Panc1 (cell line): ENCODE measurements at regions not wholly inside any gene's neighbourhood (a gene's known extent, or its start where the extent isn't known, plus 50 kb on each side); places are given as distances from the start of the nearest gene placed in this dataset.
"Not testable (repeated sequence)": the region's sequence is repeated elsewhere in the genome, so short reads cannot be mapped to it uniquely, and the experiment has no call there.

Experiments used
- ATAC-seq: fragments of 200-7000 bp; cut with Tn5 transposase; 2 replicates; pipeline ENCODE4 v1.9.1; 2020; ENCODE audit warnings: mild to moderate bottlenecking, moderate library complexity
- BruUV-seq: library from RNA; stranded (reverse); fragments of 400-500 nt; replicated peaks from 2 replicates; lab custom pipeline; 2021; lab: Mats Ljungman, UMichigan
- CTCF ChIA-PET: fragments of 300-600 bp; sonication (Branson Sonifier 250); formaldehyde crosslinking; loops from one replicate; lab custom pipeline; 2022; ENCODE audit warnings: antibody characterized with exemption; lab: Charles Lee
- POLR2A ChIA-PET: fragments of 300-600 bp; sonication (Branson Sonifier 250); formaldehyde crosslinking; loops from one replicate; lab custom pipeline; 2022; ENCODE audit warnings: antibody characterized with exemption; lab: Charles Lee
- DNase-seq: peaks from one replicate; pipeline ENCODE4 v3.0.0-alpha.2; 2010; ENCODE audit warnings: low read depth, low spot score
- H3K27ac ChIP-seq: 2 replicates; pipeline ENCODE4 v1.5.1; 2011; ENCODE audit warnings: mild to moderate bottlenecking, low read length, inconsistent platforms
- H3K27me3 ChIP-seq: fragments of 200-500 bp; sonication (Bioruptor generic); 2 replicates; pipeline ENCODE4 v1.6.0; 2014; ENCODE audit warnings: low read length, inconsistent platforms; ENCODE audit not compliant: control insufficient read depth, insufficient read depth
- H3K36me3 ChIP-seq: fragments of 200-500 bp; sonication (Bioruptor generic); 2 replicates; pipeline ENCODE4 v1.5.1; 2014; ENCODE audit warnings: inconsistent platforms, mild to moderate bottlenecking, low read length, moderate library complexity; ENCODE audit not compliant: control insufficient read depth, insufficient read depth
- H3K4me1 ChIP-seq: 2 replicates; pipeline ENCODE4 v1.5.1; 2011; ENCODE audit warnings: inconsistent platforms, mild to moderate bottlenecking, low read length, moderate library complexity; ENCODE audit not compliant: control insufficient read depth, insufficient read depth
- H3K4me3 ChIP-seq, 2 experiments: 2 replicates each; pipeline ENCODE4 v1.5.1; 2011 to 2012; ENCODE audit warnings: low read depth in 2 of 2, low read length in 2 of 2, mild to moderate bottlenecking in 2 of 2, inconsistent platforms in 1 of 2, moderate library complexity in 1 of 2
- H3K9me3 ChIP-seq: fragments of 200-500 bp; sonication (Bioruptor generic); 2 replicates; pipeline ENCODE4 v1.5.1; 2014; ENCODE audit warnings: low read depth, mild to moderate bottlenecking, inconsistent platforms, low read length, moderate library complexity; ENCODE audit not compliant: control insufficient read depth, insufficient read depth
- POLR2AphosphoS5 ChIP-seq: IDR thresholded peaks from 2 replicates; pipeline ENCODE4 v1.6.1; 2012; ENCODE audit warnings: mild to moderate bottlenecking, low read depth, low read length, moderate library complexity
- SIN3A ChIP-seq: IDR thresholded peaks from 2 replicates; pipeline ENCODE4 v1.6.1; 2012; ENCODE audit warnings: low read depth, mild to moderate bottlenecking, low read length, moderate library complexity, borderline replicate concordance; ENCODE audit not compliant: insufficient read depth
- TCF7L2 ChIP-seq: IDR thresholded peaks from 2 replicates; pipeline ENCODE4 v1.6.1; 2011; ENCODE audit warnings: mild to moderate bottlenecking, low read depth, low read length, inconsistent platforms
- in situ Hi-C: cut with HindIII; loops from 2 replicates; pipeline ENCODE4 v1.10.0; 2016; ENCODE audit warnings: low sequenced_read_pairs, low pct_unique_long_range_greater_than_20kb
- intact Hi-C: fragments of 100-400 bp; cut with micrococcal nuclease; formaldehyde crosslinking; loops from one replicate; pipeline ENCODE4 v1.10.0; 2022; ENCODE audit not compliant: unreplicated experiment
- TF ChIP-seq, protein P1 (sequence below), 2 experiments: IDR thresholded peaks; 2 replicates each; pipeline ENCODE4 v1.6.1; 2011 to 2012; ENCODE audit warnings: low read depth in 2 of 2, control low read depth in 1 of 2, low read length in 1 of 2, mild to moderate bottlenecking in 1 of 2, moderate library complexity in 1 of 2; ENCODE audit not compliant: insufficient read depth in 1 of 2
- TF ChIP-seq, protein P2 (sequence below): fragments of 450-650 bp; IDR thresholded peaks from 2 replicates; pipeline ENCODE4 v1.5.1; 2017; ENCODE audit warnings: mild to moderate bottlenecking

DNA sequence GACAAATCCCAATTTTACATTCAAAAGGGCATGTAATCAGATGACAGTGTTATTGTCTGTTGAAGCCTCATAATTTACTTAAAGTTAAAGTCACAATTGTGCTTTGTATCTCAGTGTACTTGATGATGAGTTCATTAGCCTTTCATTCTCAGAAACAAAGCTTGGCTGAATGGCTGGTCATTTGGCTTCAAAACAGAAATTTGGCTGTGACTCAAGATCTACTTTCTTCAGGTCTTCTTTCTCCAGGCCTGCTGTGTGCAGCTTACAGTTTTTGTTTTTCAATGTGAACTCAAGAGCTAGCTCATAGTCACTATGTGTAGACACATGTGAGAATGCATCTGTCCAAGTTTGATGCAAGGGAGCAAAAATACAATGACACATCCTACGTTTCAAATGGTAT lies 2003.6 kb upstream of the WWC1 start:
- intact Hi-C loops, result no loop called here

DNA sequence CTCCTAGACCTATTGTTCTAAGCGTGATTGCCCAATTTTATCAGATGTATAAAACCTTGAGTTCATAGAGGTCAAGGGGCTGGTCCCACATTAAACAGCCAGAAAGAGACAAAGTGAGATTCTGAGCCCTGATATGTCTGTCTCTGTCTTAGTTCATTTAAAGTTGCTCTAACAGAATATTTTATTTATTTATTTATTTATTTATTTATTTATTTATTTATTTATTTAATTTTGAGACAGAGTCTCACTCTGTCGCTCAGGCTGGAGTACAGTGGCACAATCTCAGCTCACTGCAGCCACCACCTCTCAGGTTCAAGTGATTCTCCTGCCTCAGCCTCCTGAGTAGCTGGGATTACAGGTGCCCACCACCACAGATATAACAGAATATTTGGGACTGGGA lies 1999.6 kb upstream of the WWC1 start:
- DNase-seq, H3K27ac ChIP-seq, BruUV-seq, H3K4me1 ChIP-seq, H3K9me3 ChIP-seq, in situ Hi-C loops, CTCF ChIA-PET, H3K27me3 ChIP-seq, intact Hi-C loops, ATAC-seq, H3K4me3 ChIP-seq, H3K36me3 ChIP-seq: not testable (repeated sequence)
- POLR2A ChIA-PET, result interaction anchor here (0.6 kb wide), 1 partner anchor 1172 kb away, joined by 5 read pairs; no protein-coding TSS in a partner anchor

More for the DNA sequence above, 2003.6 kb upstream of the WWC1 start:
- no peaks in the 10 kb centered on the region for H3K36me3 ChIP-seq
- H3K4me3 ChIP-seq, result no peak overlapping the region
- ATAC-seq, result no peak
- TF ChIP-seq, protein P1, sequence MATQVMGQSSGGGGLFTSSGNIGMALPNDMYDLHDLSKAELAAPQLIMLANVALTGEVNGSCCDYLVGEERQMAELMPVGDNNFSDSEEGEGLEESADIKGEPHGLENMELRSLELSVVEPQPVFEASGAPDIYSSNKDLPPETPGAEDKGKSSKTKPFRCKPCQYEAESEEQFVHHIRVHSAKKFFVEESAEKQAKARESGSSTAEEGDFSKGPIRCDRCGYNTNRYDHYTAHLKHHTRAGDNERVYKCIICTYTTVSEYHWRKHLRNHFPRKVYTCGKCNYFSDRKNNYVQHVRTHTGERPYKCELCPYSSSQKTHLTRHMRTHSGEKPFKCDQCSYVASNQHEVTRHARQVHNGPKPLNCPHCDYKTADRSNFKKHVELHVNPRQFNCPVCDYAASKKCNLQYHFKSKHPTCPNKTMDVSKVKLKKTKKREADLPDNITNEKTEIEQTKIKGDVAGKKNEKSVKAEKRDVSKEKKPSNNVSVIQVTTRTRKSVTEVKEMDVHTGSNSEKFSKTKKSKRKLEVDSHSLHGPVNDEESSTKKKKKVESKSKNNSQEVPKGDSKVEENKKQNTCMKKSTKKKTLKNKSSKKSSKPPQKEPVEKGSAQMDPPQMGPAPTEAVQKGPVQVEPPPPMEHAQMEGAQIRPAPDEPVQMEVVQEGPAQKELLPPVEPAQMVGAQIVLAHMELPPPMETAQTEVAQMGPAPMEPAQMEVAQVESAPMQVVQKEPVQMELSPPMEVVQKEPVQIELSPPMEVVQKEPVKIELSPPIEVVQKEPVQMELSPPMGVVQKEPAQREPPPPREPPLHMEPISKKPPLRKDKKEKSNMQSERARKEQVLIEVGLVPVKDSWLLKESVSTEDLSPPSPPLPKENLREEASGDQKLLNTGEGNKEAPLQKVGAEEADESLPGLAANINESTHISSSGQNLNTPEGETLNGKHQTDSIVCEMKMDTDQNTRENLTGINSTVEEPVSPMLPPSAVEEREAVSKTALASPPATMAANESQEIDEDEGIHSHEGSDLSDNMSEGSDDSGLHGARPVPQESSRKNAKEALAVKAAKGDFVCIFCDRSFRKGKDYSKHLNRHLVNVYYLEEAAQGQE (IDR thresholded peaks at IDR 0.05; ENCODE audit: insufficient read depth in 1 of 2, low read depth in 2 of 2, low read length in 1 of 2), result no peak
- TF ChIP-seq, protein P2, sequence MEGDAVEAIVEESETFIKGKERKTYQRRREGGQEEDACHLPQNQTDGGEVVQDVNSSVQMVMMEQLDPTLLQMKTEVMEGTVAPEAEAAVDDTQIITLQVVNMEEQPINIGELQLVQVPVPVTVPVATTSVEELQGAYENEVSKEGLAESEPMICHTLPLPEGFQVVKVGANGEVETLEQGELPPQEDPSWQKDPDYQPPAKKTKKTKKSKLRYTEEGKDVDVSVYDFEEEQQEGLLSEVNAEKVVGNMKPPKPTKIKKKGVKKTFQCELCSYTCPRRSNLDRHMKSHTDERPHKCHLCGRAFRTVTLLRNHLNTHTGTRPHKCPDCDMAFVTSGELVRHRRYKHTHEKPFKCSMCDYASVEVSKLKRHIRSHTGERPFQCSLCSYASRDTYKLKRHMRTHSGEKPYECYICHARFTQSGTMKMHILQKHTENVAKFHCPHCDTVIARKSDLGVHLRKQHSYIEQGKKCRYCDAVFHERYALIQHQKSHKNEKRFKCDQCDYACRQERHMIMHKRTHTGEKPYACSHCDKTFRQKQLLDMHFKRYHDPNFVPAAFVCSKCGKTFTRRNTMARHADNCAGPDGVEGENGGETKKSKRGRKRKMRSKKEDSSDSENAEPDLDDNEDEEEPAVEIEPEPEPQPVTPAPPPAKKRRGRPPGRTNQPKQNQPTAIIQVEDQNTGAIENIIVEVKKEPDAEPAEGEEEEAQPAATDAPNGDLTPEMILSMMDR, result no peak
- TF ChIP-seq POLR2AphosphoS5 (no peak), SIN3A (no peak), TCF7L2 (no peak)
- no peaks in the 10 kb centered on the region for H3K4me1 ChIP-seq
- DNase-seq, result no peak
- ChIA-PET POLR2A (interaction anchor here (0.5 kb wide), 1 partner anchor 581 kb away, joined by 3 read pairs; no protein-coding TSS in a partner anchor), CTCF (no interaction called here)
- H3K27me3 ChIP-seq, result no peaks in the 10 kb centered on the region; the same call in 1 of the 2 replicates
- no peaks in the 10 kb centered on the region for H3K9me3 ChIP-seq
- BruUV-seq, result no TSS peak
- in situ Hi-C loops, result no loop called here
- no peak overlapping the region for H3K27ac ChIP-seq

DNA sequence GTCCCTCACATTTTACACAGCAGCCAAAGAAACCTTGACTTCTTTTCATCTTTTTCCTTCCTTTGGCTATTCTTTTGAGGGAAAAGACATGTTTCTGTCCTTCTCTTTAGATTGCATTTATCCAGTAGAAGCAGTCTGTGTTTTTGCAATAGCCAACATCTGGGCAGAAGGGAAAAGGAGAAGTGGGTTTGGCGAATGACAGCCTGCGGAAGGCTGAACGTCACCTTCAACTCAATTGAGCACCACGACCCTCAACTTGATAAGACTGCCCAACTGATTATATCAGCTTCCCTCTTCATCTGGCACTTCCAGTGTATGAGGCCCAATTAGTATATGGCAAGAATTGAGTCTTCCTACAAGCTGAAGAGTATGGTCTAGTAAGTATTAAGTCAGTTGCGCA lies 1997.6 kb upstream of the WWC1 start:
- no TSS peak for BruUV-seq
- intact Hi-C loops, result no loop called here
- in situ Hi-C loops, result no loop called here

More for the DNA sequence above, 1997.6 kb upstream of the WWC1 start:
- Histone ChIP-seq H3K36me3 (no peaks in the 10 kb centered on the region), H3K27me3 (no peaks in the 10 kb centered on the region), H3K4me3 (no peak overlapping the region), H3K9me3 (no peaks in the 10 kb centered on the region), H3K27ac (no peak overlapping the region), H3K4me1 (no peaks in the 10 kb centered on the region)
- no peak for DNase-seq
- no peak for TF ChIP-seq SIN3A
- ChIA-PET POLR2A (no interaction called here), CTCF (no interaction called here)
- ATAC-seq, result no peak
